ENCODE measurements at regions not wholly inside any gene's neighbourhood (a gene's known extent, or its start where the extent isn't known, plus 50 kb on each side); places are given as distances from the start of the nearest gene placed in this dataset.

DNA sequence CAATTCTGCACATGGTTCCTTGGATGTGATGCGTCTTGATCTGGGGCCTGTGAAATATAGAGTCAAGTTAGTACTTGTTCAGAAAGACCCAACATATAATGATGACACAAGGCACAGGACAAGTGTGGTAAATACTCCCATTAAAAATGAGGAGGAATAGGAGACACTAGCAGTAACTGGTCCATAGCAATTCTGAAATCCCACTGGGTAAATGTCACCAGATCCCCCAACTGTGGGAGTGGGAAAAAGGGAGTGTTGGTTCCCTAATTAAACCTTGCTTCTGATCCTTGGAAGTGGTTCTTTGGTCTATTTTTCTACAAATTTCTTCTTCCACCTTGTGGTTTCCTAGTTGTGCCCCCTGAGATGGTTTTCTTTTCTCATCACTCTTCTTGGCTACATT lies 62.5 kb upstream of the NRP1 start:
- DNase-seq = no peak

DNA sequence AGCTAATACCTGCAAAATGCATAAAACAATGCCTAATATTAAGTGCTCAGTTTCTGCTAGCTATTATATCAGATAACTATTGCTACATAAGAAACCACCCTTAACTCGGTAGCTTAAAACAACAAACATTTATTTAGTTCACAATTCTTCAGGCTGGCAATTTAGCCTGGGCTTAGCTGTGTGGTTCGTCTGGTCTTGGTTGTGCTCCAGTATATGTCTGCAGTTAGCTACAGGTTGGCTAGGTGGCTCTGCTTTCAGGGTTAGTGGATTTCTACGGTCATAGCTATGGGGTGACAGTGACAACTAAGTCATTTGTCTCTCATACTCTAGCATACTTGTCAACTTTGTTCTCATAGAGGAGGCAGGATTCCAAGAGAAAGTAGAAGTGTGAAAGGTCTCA lies 61.8 kb upstream of the NRP1 start:
- DNase-seq = no peak

DNA sequence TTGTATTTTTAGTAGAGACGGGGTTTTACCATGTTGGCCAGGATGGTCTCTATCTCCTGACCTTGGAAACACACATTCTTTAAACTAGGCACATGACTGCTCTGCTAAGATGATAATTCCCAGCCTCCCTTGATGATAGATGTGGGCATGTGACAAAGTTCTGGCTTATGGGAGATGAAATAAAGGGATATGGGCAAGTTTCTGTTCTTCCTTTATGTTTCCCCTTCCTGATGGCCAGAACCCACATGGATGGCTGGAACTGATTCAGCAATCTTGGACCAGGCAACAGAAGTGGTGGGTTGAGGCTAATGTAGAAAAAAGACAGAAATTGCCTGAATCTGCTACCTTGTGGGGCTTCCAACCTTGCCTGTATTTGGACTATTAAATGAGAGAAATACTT lies 60.7 kb upstream of the NRP1 start:
- DNase-seq = no peak

DNA sequence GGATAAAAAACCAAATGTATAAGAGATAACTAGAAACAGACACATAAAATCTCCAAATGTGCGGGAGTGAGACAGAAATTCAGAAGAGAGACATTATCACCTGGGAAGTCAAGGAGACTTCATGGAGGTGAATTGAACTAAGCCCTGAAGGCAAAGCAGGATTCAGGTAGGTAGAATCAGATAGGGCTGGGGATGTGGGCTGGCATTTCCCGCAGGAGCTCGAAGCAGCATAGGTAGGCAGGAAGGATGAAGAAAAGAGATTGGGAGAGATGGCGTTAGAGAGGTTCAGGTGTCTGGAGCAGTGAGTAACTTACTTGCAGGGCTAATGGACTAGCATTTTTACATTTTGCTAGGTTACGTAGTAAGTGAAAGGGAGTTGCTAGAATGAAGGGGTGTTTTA lies 58.2 kb upstream of the NRP1 start:
- no peak for DNase-seq

DNA sequence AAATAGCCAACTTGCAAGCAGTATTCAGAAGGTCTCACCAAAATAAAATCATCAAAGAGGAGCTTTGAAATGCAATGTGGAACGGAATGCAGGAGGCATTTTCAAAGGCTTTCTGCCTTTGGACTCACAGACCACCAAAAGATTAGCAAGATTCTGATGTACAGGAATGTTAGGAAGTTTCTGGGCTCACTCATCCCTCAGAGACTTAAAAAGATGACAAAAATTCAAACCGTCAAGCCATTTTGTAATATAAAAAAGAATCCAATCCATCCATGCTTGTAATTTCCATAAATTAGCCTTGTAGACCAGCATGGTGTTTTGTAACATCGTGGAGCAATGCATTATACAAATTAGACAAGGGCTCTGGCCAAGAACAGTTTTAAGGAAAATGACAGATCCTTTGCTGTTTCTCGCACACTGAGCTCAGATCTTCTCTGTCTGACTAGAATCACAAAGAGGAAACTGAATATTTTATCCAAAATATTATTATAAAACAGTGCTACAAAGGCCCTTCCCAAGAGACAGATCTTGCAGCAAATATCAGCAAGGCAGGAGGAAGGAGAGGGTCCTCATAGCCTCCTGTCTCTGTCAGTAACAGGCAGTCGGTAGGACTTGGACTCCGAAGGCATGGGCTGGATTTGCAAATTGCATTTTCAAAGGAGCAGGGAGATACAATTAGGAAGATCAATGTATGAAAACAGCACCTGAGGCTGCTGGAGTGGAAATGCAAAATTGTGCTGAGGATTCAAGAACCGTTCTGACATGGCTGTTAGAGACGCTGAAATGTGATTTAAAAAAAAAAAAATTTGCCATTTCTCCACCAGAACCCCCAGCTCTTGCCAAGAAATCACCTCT lies 57.4 kb upstream of the NRP1 start:
- no peak for DNase-seq

DNA sequence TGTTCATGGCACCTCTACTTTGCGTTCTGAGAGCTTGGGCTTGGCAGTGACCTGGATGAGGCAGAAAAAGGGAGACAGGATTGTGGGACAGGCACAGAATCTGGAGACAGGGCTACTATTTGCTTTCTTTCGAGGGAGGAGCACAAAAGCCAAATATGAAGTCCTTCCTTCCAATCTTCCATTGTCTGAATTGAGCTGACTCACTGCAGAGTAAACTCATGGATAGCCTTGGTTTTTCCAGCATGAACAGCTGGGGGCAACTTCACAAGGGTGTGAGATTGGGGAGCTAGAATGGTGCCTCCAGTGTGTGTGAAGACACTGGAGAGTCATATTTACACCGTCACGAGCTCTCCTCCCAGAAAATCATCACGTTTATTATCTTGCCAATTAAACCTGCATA lies 55.6 kb upstream of the NRP1 start:
- no peak for DNase-seq

DNA sequence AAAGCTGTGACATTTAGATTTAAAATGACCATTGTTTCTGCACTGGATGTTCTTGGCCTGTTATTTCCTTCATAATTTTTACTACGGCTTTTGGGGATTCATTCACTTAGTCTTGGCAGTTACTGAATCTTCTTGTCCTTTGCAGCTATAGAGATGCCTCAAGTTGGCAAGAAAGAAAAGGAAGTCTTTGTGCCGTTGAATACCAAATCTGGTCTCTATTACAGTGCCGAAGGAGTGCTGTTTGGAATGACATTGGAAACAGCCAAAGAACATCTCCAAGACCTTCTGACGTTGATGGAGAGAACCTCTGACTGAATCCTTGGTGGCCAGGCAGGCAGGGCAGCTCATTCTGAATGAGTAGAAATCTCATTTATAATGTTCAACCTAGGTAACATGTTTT lies 54.3 kb upstream of the NRP1 start:
- DNase-seq = no peak

DNA sequence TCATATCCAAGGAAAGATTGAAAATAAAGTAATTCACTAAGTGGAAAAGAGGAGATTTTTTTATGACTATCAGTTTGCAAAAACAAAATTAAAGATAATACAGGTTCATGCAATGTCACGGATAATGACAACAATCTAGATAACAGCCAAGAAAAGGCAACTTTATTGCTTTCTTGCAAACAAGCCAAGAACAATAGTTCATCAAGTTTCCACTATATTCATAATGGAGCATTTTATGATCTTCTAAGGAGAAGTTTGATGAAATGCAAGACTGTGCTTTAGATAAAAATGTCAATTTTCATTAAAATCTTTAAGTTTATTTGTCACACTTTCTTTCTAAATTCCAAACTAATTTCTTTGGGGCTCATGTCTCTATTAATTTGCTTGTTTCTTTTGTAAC lies 53.9 kb upstream of the NRP1 start:
- no peak for DNase-seq

DNA sequence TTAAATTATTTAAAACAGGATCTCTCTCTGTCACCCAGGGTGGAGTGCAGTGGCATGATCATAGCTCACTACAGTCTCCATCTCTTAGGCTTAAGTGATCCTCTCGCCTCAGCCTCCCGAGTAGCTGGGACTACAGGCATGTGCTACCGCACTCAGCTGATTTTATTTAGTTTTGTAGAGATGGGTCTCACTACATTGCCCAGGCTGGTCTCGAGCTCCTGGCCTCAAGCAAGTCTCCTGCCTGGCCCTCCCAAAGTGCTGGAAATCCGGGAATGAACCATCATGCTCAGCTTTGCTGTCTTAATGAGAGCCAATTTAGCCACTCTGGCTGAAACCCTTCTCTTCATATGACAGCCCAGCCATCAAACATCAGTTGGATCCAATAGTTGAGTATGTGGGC lies 53.3 kb upstream of the NRP1 start:
- no peak for DNase-seq

DNA sequence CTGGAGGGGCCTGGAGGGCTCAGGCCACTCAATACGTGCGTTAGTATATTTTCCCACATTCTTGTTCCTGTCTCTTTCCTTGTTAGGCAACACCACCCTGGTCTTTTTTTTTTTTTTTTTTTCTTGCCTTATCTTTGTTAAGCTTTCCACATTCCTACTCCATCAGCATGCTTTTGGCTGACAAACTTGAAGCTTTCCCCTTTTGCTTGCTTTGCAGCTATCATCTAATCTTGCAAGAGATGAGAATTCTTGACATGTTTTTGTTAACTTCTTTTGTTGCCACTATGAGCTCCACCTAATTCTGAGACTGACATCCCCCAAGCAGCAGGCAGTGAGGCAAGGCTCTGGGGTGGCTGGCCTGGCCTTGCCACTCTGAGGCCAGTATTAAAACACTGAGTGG lies 52.5 kb upstream of the NRP1 start:
- DNase-seq = no peak

DNA sequence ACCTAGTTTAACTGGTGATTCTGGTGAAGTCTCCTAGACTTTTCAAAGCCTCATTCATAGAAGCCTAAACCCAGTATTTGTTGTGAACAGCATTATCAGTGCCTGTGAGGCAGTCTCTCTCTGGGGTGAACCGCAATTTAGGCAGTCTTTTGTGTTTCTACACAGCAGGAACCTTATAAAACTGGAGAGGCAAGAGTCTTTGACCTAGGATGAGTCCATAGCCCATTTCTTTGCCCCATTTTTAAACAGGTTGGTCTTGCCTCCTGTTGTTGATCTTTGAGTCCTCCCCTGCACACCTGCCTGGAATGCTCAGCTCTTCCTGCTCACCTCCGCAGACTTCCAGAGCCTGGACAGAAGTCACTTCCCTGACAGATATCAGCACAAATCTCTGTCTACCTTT lies 51.2 kb upstream of the NRP1 start:
- no peak for DNase-seq

DNA sequence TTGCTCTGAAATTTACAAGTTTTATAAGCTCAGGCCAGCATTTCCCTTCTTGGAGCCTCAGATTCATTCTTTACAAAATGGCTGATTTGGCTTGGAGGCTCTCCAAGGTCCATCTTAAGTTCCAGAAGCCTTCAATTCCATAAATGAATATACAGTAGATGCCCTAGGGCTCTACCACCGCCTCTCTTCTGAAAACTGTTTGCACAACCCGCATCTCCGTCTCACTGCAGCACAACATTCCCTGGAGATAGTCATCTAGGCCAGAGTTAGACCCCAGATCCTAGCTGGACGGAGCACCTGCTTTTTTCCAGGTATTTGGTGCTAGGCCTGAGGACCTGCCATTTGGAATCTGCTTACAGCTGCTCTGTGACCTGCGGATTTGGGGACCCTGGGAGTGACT lies 50.5 kb upstream of the NRP1 start:
- DNase-seq = no peak

Measured in central memory CD4-positive, alpha-beta T cell (primary cell).